WTC11 (cell line): ENCODE measurements at regions not wholly inside any gene's neighbourhood (a gene's known extent, or its start where the extent isn't known, plus 50 kb on each side); places are given as distances from the start of the nearest gene placed in this dataset.

ENCODE experiments used
- CREB1 ChIP-seq: sonication (generic); formaldehyde crosslinking; IDR thresholded peaks from 2 replicates; pipeline ENCODE4 v1.8.0; 2023; ENCODE audit warnings: mild to moderate bottlenecking, missing genetic modification reagents
- ELF4 ChIP-seq: sonication (generic); formaldehyde crosslinking; IDR thresholded peaks from 2 replicates; pipeline ENCODE4 v1.8.1; 2022; ENCODE audit warnings: low read depth, mild to moderate bottlenecking, moderate library complexity, missing genetic modification reagents
- FOXJ3 ChIP-seq: sonication (generic); formaldehyde crosslinking; IDR thresholded peaks from 2 replicates; pipeline ENCODE4 v1.9.0; 2021; ENCODE audit warnings: missing genetic modification reagents, mild to moderate bottlenecking, borderline replicate concordance
- NFYB ChIP-seq: sonication (generic); formaldehyde crosslinking; conservative IDR thresholded peaks from 2 replicates; pipeline ENCODE4 v1.8.0; 2022; ENCODE audit warnings: low read depth, missing genetic modification reagents
- NR3C1 ChIP-seq: sonication (generic); formaldehyde crosslinking; conservative IDR thresholded peaks from 2 replicates; pipeline ENCODE4 v1.8.1; 2023; ENCODE audit warnings: low read depth, mild to moderate bottlenecking, missing genetic modification reagents
- PRDM15 ChIP-seq: sonication (generic); formaldehyde crosslinking; IDR thresholded peaks from 2 replicates; pipeline ENCODE4 v1.8.0; 2022; ENCODE audit warnings: missing genetic modification reagents
- SOX15 ChIP-seq: fragments of 250-450 bp; sonication (Bioruptor Pico); IDR thresholded peaks from 2 replicates; pipeline ENCODE4 v1.9.0; 2021; ENCODE audit warnings: mild to moderate bottlenecking
- ZBTB43 ChIP-seq: sonication (generic); formaldehyde crosslinking; IDR thresholded peaks from 2 replicates; pipeline ENCODE4 v1.8.1; 2023; ENCODE audit warnings: mild to moderate bottlenecking, missing genetic modification reagents
- ZNF232 ChIP-seq: sonication (generic); formaldehyde crosslinking; IDR thresholded peaks from 2 replicates; pipeline ENCODE4 v1.8.0; 2022; ENCODE audit warnings: mild to moderate bottlenecking, missing genetic modification reagents
- TF ChIP-seq, protein P1 (sequence below): fragments of 200-600 bp; IDR thresholded peaks from 2 replicates; pipeline ENCODE4 v1.8.0; 2022; ENCODE audit warnings: antibody characterized with exemption
- TF ChIP-seq, protein P2 (sequence below): sonication (generic); formaldehyde crosslinking; IDR thresholded peaks from 2 replicates; pipeline ENCODE4 v1.8.0; 2023; ENCODE audit warnings: mild to moderate bottlenecking, missing genetic modification reagents
- TF ChIP-seq, protein P3 (sequence below): sonication (generic); formaldehyde crosslinking; IDR thresholded peaks from 2 replicates; pipeline ENCODE4 v1.8.0; 2022; ENCODE audit warnings: mild to moderate bottlenecking, missing genetic modification reagents

GRCh38 chr5:125978015-125978414, 445.2 kb upstream of the GRAMD2B start:
- TF ChIP-seq ZNF232 (CRISPR knock-in tag) (no peak), NFYB (CRISPR knock-in tag) (no peak), SOX15 (CRISPR knock-in tag) (no peak), NR3C1 (no peak), ZBTB43 (CRISPR knock-in tag) (no peak), CREB1 (CRISPR knock-in tag) (no peak), FOXJ3 (CRISPR knock-in tag) (no peak), PRDM15 (no peak), ELF4 (no peak)
- TF ChIP-seq, protein P1, sequence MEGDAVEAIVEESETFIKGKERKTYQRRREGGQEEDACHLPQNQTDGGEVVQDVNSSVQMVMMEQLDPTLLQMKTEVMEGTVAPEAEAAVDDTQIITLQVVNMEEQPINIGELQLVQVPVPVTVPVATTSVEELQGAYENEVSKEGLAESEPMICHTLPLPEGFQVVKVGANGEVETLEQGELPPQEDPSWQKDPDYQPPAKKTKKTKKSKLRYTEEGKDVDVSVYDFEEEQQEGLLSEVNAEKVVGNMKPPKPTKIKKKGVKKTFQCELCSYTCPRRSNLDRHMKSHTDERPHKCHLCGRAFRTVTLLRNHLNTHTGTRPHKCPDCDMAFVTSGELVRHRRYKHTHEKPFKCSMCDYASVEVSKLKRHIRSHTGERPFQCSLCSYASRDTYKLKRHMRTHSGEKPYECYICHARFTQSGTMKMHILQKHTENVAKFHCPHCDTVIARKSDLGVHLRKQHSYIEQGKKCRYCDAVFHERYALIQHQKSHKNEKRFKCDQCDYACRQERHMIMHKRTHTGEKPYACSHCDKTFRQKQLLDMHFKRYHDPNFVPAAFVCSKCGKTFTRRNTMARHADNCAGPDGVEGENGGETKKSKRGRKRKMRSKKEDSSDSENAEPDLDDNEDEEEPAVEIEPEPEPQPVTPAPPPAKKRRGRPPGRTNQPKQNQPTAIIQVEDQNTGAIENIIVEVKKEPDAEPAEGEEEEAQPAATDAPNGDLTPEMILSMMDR = no peak
- TF ChIP-seq, protein P2, sequence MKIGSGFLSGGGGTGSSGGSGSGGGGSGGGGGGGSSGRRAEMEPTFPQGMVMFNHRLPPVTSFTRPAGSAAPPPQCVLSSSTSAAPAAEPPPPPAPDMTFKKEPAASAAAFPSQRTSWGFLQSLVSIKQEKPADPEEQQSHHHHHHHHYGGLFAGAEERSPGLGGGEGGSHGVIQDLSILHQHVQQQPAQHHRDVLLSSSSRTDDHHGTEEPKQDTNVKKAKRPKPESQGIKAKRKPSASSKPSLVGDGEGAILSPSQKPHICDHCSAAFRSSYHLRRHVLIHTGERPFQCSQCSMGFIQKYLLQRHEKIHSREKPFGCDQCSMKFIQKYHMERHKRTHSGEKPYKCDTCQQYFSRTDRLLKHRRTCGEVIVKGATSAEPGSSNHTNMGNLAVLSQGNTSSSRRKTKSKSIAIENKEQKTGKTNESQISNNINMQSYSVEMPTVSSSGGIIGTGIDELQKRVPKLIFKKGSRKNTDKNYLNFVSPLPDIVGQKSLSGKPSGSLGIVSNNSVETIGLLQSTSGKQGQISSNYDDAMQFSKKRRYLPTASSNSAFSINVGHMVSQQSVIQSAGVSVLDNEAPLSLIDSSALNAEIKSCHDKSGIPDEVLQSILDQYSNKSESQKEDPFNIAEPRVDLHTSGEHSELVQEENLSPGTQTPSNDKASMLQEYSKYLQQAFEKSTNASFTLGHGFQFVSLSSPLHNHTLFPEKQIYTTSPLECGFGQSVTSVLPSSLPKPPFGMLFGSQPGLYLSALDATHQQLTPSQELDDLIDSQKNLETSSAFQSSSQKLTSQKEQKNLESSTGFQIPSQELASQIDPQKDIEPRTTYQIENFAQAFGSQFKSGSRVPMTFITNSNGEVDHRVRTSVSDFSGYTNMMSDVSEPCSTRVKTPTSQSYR (CRISPR knock-in tag) = no peak
- TF ChIP-seq, protein P3, sequence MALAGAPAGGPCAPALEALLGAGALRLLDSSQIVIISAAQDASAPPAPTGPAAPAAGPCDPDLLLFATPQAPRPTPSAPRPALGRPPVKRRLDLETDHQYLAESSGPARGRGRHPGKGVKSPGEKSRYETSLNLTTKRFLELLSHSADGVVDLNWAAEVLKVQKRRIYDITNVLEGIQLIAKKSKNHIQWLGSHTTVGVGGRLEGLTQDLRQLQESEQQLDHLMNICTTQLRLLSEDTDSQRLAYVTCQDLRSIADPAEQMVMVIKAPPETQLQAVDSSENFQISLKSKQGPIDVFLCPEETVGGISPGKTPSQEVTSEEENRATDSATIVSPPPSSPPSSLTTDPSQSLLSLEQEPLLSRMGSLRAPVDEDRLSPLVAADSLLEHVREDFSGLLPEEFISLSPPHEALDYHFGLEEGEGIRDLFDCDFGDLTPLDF = no peak
